Mesendoderm (in vitro differentiated cells): ENCODE measurements at regions not wholly inside any gene's neighbourhood (a gene's known extent, or its start where the extent isn't known, plus 50 kb on each side); places are given as distances from the start of the nearest gene placed in this dataset.
"Not testable (repeated sequence)": the region's sequence is repeated elsewhere in the genome, so short reads cannot be mapped to it uniquely, and the experiment has no call there.

ENCODE experiments used
- DNase-seq: peaks from one replicate; pipeline ENCODE4 v3.0.0; 2013
- H2AK5ac ChIP-seq: 2 replicates; pipeline ENCODE4 v1.6.1; 2013; ENCODE audit warnings: low read length, inconsistent platforms
- H2BK120ac ChIP-seq: 2 replicates; pipeline ENCODE4 v1.6.1; 2013; ENCODE audit warnings: low read depth, mild to moderate bottlenecking, low read length, moderate library complexity, mixed read lengths
- H2BK15ac ChIP-seq: replicated peaks from 2 replicates; pipeline ENCODE4 v1.6.1; 2013; ENCODE audit warnings: low read depth, mild to moderate bottlenecking, moderate library complexity
- H2BK5ac ChIP-seq: 2 replicates; pipeline ENCODE4 v1.6.1; 2013; ENCODE audit warnings: low read length, inconsistent platforms
- H3K18ac ChIP-seq: 2 replicates; pipeline ENCODE4 v1.6.1; 2013; ENCODE audit warnings: mild to moderate bottlenecking, low read length, mixed read lengths
- H3K23ac ChIP-seq: one replicate; pipeline ENCODE4 v1.6.1; 2013; ENCODE audit warnings: low read length
- H3K27ac ChIP-seq: 2 replicates; pipeline ENCODE4 v1.5.1; 2013; ENCODE audit warnings: low read depth, mild to moderate bottlenecking, inconsistent platforms, low read length, moderate library complexity
- H3K27me3 ChIP-seq: 2 replicates; pipeline ENCODE4 v1.6.1; 2013; ENCODE audit warnings: low read length, control low read depth, mild to moderate bottlenecking, inconsistent platforms; ENCODE audit not compliant: insufficient read depth, poor library complexity
- H3K36me3 ChIP-seq: 2 replicates; pipeline ENCODE4 v1.6.1; 2013; ENCODE audit warnings: low read length, inconsistent platforms; ENCODE audit not compliant: control insufficient read depth, insufficient read depth
- H3K4ac ChIP-seq: one replicate; pipeline ENCODE4 v1.6.1; 2013; ENCODE audit warnings: low read depth, mild to moderate bottlenecking, low read length, moderate library complexity
- H3K4me1 ChIP-seq: 2 replicates; pipeline ENCODE4 v1.6.1; 2013; ENCODE audit warnings: low read depth, low read length, inconsistent platforms; ENCODE audit not compliant: control insufficient read depth
- H3K4me2 ChIP-seq: 2 replicates; pipeline ENCODE4 v1.6.1; 2013; ENCODE audit warnings: low read length
- H3K4me3 ChIP-seq: 2 replicates; pipeline ENCODE4 v1.5.1; 2013; ENCODE audit warnings: mild to moderate bottlenecking, low read length
- H3K56ac ChIP-seq: one replicate; pipeline ENCODE4 v1.6.1; 2013; ENCODE audit warnings: low read length
- H3K79me1 ChIP-seq: 2 replicates; pipeline ENCODE4 v1.6.1; 2013; ENCODE audit warnings: low read length, inconsistent platforms
- H3K79me2 ChIP-seq: 2 replicates; pipeline ENCODE4 v1.6.1; 2013; ENCODE audit warnings: mild to moderate bottlenecking, low read length; ENCODE audit not compliant: control insufficient read depth, insufficient read depth
- H3K9ac ChIP-seq: 2 replicates; pipeline ENCODE4 v1.6.1; 2013; ENCODE audit warnings: low read length, inconsistent platforms
- H4K5ac ChIP-seq: one replicate; pipeline ENCODE4 v1.6.1; 2013; ENCODE audit warnings: low read length
- H4K8ac ChIP-seq: one replicate; pipeline ENCODE4 v1.6.1; 2013; ENCODE audit warnings: low read depth, mild to moderate bottlenecking, control low read depth, low read length, moderate library complexity
- WGBS: extraction: QIAGEN DNeasy Blood & Tissue Kit; methylation state at CpG from one replicate; pipeline ENCODE4 v1.1.7; 2013; ENCODE audit warnings: low lambda C conversion rate, missing lambda C conversion rate; ENCODE audit not compliant: insufficient coverage; ENCODE audit errors: extremely low coverage; 5-methylcytosine and 5-hydroxymethylcytosine counted together

- no peak for DNase-seq
- no peak overlapping the region for H3K56ac ChIP-seq
- no peak overlapping the region for H2BK15ac ChIP-seq
- no peak overlapping the region for H3K18ac ChIP-seq
- H3K36me3 ChIP-seq = no peaks in the 10 kb centered on the region
- H3K27ac ChIP-seq = no peak overlapping the region
- no peak overlapping the region for H3K23ac ChIP-seq
- no peaks in the 10 kb centered on the region for H3K27me3 ChIP-seq
- H3K9ac ChIP-seq = no peak overlapping the region
- no peaks in the 10 kb centered on the region for H3K79me2 ChIP-seq
- no peak overlapping the region for H3K4me2 ChIP-seq
- no peak overlapping the region for H3K4me3 ChIP-seq
- H3K79me1 ChIP-seq = no peaks in the 10 kb centered on the region
- no peaks in the 10 kb centered on the region for H3K4me1 ChIP-seq
- no peak overlapping the region for H2BK120ac ChIP-seq
- H4K8ac ChIP-seq = no peak overlapping the region
- H2AK5ac ChIP-seq = no peak overlapping the region
- no peak overlapping the region for H2BK5ac ChIP-seq
- H4K5ac ChIP-seq = no peak overlapping the region
- H3K4ac ChIP-seq = no peak overlapping the region
- no CpG with 5 or more reads among the region's 2 CpGs for WGBS
Observed at GRCh38 chr1:104322131-104322530, 572.4 kb downstream of the AMY1C start.

GRCh38 chr1:104329278-104329677, 579.6 kb downstream of the AMY1C start:
- Histone ChIP-seq H3K4me1 (no peaks in the 10 kb centered on the region), H4K5ac (no peak overlapping the region)

GRCh38 chr1:104331763-104332162, 582.1 kb downstream of the AMY1C start:
- no peak overlapping the region for H3K27ac ChIP-seq
- no peak overlapping the region for H3K4me2 ChIP-seq
- no peaks in the 10 kb centered on the region for H3K4me1 ChIP-seq
- no peak overlapping the region for H4K5ac ChIP-seq
- H2BK120ac ChIP-seq = no peak overlapping the region
- H4K8ac ChIP-seq = no peak overlapping the region
- H3K9ac ChIP-seq = no peak overlapping the region
- no peak overlapping the region for H2AK5ac ChIP-seq
- H3K4ac ChIP-seq = no peak overlapping the region
- H3K4me3 ChIP-seq = no peak overlapping the region
- H3K23ac ChIP-seq = no peak overlapping the region
- H3K36me3 ChIP-seq = no peaks in the 10 kb centered on the region
- no peak overlapping the region for H3K18ac ChIP-seq
- H3K79me1 ChIP-seq = no peaks in the 10 kb centered on the region
- no peaks in the 10 kb centered on the region for H3K27me3 ChIP-seq
- no peak for DNase-seq
- no peak overlapping the region for H2BK15ac ChIP-seq
- H2BK5ac ChIP-seq = no peak overlapping the region
- no CpG with 5 or more reads among the region's 3 CpGs for WGBS
- no peaks in the 10 kb centered on the region for H3K79me2 ChIP-seq
- H3K56ac ChIP-seq = no peak overlapping the region

More at GRCh38 chr1:104329278-104329677, 579.6 kb downstream of the AMY1C start:
- no peak for DNase-seq
- H3K4ac ChIP-seq = no peak overlapping the region
- H3K4me3 ChIP-seq = no peak overlapping the region
- no peak overlapping the region for H2BK15ac ChIP-seq
- no peaks in the 10 kb centered on the region for H3K79me2 ChIP-seq
- H2BK120ac ChIP-seq = no peak overlapping the region
- no peak overlapping the region for H3K9ac ChIP-seq
- H3K18ac ChIP-seq = no peak overlapping the region
- H3K27ac ChIP-seq = no peak overlapping the region
- H3K56ac ChIP-seq = no peak overlapping the region
- no peaks in the 10 kb centered on the region for H3K36me3 ChIP-seq
- H2BK5ac ChIP-seq = no peak overlapping the region
- H3K23ac ChIP-seq = no peak overlapping the region
- H2AK5ac ChIP-seq = no peak overlapping the region
- H4K8ac ChIP-seq = no peak overlapping the region
- WGBS = no CpG with 5 or more reads among the region's 4 CpGs
- H3K79me1 ChIP-seq = no peaks in the 10 kb centered on the region
- no peak overlapping the region for H3K4me2 ChIP-seq
- H3K27me3 ChIP-seq = no peaks in the 10 kb centered on the region

- H3K79me1 ChIP-seq, H3K4me2 ChIP-seq, H3K27me3 ChIP-seq, H2BK120ac ChIP-seq, H2BK15ac ChIP-seq, H3K23ac ChIP-seq, H3K56ac ChIP-seq, H3K27ac ChIP-seq, H3K18ac ChIP-seq, H2BK5ac ChIP-seq, H3K9ac ChIP-seq, H3K4ac ChIP-seq, DNase-seq, H3K4me1 ChIP-seq, H3K79me2 ChIP-seq, H3K36me3 ChIP-seq, H2AK5ac ChIP-seq, H4K5ac ChIP-seq, H3K4me3 ChIP-seq, H4K8ac ChIP-seq: not testable (repeated sequence)
- WGBS = no CpG with 5 or more reads among the region's 5 CpGs
Observed at GRCh38 chr1:104337927-104338326, 588.2 kb downstream of the AMY1C start.

GRCh38 chr1:104341944-104342343, 592.2 kb downstream of the AMY1C start:
- Histone ChIP-seq H3K36me3 (no peaks in the 10 kb centered on the region), H3K23ac (no peak overlapping the region), H3K79me1 (no peaks in the 10 kb centered on the region), H2BK5ac (no peak overlapping the region), H3K4me3 (no peak overlapping the region), H3K4ac (no peak overlapping the region), H3K4me1 (no peaks in the 10 kb centered on the region), H3K4me2 (no peak overlapping the region), H2BK120ac (no peak overlapping the region), H4K5ac (no peak overlapping the region), H2BK15ac (no peak overlapping the region), H2AK5ac (no peak overlapping the region), H3K27me3 (no peaks in the 10 kb centered on the region), H4K8ac (no peak overlapping the region), H3K79me2 (no peaks in the 10 kb centered on the region), H3K27ac (no peak overlapping the region), H3K18ac (no peak overlapping the region), H3K56ac (no peak overlapping the region), H3K9ac (no peak overlapping the region)
- WGBS = no CpG with 5 or more reads among the region's 3 CpGs
- DNase-seq = no peak

- no peaks in the 10 kb centered on the region for H3K36me3 ChIP-seq
- no peak overlapping the region for H3K56ac ChIP-seq
- no peak overlapping the region for H2BK120ac ChIP-seq
- H3K9ac ChIP-seq = no peak overlapping the region
- H2AK5ac ChIP-seq = no peak overlapping the region
- H3K27me3 ChIP-seq = no peaks in the 10 kb centered on the region
- no peak overlapping the region for H2BK15ac ChIP-seq
- no peak overlapping the region for H3K23ac ChIP-seq
- H3K4me1 ChIP-seq = no peaks in the 10 kb centered on the region
- H4K8ac ChIP-seq = no peak overlapping the region
- no peak overlapping the region for H2BK5ac ChIP-seq
- no peak overlapping the region for H4K5ac ChIP-seq
- H3K79me1 ChIP-seq = no peaks in the 10 kb centered on the region
- no CpG with 5 or more reads among the region's 1 CpG for WGBS
- H3K4ac ChIP-seq = no peak overlapping the region
- H3K79me2 ChIP-seq = no peaks in the 10 kb centered on the region
- no peak overlapping the region for H3K4me2 ChIP-seq
- no peak for DNase-seq
- no peak overlapping the region for H3K27ac ChIP-seq
- H3K4me3 ChIP-seq = no peak overlapping the region
- H3K18ac ChIP-seq = no peak overlapping the region
Observed at GRCh38 chr1:104348277-104348676, 598.6 kb downstream of the AMY1C start.
